ENCODE measurements at regions not wholly inside any gene's neighbourhood (a gene's known extent, or its start where the extent isn't known, plus 50 kb on each side); places are given as distances from the start of the nearest gene placed in this dataset.

DNA sequence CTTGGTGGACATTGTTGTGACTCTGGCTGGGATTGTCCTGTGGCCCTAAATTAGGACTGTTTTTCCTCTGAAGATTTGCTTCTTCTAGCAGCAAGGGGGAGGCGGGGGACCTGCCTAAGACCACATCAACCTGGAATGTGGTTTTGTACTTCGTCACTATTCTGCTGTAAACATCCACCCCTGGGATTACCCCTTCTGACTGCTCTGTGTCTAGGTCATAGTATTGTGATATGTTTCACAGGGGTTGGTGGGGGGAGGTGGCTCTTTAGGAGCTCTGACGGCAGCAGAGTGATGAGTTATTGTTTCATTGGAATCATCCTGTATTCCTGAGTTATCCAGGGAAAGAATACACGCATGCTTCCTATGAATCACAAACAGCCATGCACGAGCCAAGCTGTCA, 226.4 kb upstream of the MYT1L start:
- no peak overlapping the region for H3K4me2 ChIP-seq (ENCODE audit: insufficient read depth, low read length)
- DNase-seq (ENCODE audit: extremely low read depth in 1 of 4, low spot score in 3 of 4) (no peak), FAIRE-seq (no peak), ATAC-seq (no peak)
- no TSS peak for BruUV-seq (replicated peaks)
- TF ChIP-seq NCOA1 (IDR thresholded peaks at IDR 0.05; ENCODE audit: low read depth) (no peak), SIN3B (IDR thresholded peaks at IDR 0.05; ENCODE audit: low read depth) (no peak), CAMTA2 (CRISPR knock-in tag; conservative IDR thresholded peaks at IDR 0.05) (no peak)
- TF ChIP-seq, protein P1, sequence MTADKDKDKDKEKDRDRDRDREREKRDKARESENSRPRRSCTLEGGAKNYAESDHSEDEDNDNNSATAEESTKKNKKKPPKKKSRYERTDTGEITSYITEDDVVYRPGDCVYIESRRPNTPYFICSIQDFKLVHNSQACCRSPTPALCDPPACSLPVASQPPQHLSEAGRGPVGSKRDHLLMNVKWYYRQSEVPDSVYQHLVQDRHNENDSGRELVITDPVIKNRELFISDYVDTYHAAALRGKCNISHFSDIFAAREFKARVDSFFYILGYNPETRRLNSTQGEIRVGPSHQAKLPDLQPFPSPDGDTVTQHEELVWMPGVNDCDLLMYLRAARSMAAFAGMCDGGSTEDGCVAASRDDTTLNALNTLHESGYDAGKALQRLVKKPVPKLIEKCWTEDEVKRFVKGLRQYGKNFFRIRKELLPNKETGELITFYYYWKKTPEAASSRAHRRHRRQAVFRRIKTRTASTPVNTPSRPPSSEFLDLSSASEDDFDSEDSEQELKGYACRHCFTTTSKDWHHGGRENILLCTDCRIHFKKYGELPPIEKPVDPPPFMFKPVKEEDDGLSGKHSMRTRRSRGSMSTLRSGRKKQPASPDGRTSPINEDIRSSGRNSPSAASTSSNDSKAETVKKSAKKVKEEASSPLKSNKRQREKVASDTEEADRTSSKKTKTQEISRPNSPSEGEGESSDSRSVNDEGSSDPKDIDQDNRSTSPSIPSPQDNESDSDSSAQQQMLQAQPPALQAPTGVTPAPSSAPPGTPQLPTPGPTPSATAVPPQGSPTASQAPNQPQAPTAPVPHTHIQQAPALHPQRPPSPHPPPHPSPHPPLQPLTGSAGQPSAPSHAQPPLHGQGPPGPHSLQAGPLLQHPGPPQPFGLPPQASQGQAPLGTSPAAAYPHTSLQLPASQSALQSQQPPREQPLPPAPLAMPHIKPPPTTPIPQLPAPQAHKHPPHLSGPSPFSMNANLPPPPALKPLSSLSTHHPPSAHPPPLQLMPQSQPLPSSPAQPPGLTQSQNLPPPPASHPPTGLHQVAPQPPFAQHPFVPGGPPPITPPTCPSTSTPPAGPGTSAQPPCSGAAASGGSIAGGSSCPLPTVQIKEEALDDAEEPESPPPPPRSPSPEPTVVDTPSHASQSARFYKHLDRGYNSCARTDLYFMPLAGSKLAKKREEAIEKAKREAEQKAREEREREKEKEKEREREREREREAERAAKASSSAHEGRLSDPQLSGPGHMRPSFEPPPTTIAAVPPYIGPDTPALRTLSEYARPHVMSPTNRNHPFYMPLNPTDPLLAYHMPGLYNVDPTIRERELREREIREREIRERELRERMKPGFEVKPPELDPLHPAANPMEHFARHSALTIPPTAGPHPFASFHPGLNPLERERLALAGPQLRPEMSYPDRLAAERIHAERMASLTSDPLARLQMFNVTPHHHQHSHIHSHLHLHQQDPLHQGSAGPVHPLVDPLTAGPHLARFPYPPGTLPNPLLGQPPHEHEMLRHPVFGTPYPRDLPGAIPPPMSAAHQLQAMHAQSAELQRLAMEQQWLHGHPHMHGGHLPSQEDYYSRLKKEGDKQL (CRISPR knock-in tag; IDR thresholded peaks at IDR 0.05; ENCODE audit: borderline replicate concordance) = no peak
- TF ChIP-seq, protein P2, sequence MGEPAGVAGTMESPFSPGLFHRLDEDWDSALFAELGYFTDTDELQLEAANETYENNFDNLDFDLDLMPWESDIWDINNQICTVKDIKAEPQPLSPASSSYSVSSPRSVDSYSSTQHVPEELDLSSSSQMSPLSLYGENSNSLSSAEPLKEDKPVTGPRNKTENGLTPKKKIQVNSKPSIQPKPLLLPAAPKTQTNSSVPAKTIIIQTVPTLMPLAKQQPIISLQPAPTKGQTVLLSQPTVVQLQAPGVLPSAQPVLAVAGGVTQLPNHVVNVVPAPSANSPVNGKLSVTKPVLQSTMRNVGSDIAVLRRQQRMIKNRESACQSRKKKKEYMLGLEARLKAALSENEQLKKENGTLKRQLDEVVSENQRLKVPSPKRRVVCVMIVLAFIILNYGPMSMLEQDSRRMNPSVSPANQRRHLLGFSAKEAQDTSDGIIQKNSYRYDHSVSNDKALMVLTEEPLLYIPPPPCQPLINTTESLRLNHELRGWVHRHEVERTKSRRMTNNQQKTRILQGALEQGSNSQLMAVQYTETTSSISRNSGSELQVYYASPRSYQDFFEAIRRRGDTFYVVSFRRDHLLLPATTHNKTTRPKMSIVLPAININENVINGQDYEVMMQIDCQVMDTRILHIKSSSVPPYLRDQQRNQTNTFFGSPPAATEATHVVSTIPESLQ (CRISPR knock-in tag; IDR thresholded peaks at IDR 0.05) = no peak
- no peak overlapping the region for H3K27ac ChIP-seq (ENCODE audit: extremely low read depth, low read depth, low read length)
- 0% methylated on average over 5 of the region's 5 CpGs for WGBS (ENCODE audit: insufficient coverage, low coverage, missing lambda C conversion rate)
- peaks cover 0 to 14% of the 10 kb centered on the region in 2 experiments; a peak in 2 of 5 replicates for H3K27me3 ChIP-seq (ENCODE audit: control insufficient read depth in 2 of 2, insufficient read depth in 2 of 2, low read length in 2 of 2)
- H3K4me3 ChIP-seq = no peak overlapping the region
- POLR2A ChIA-PET = no interaction called here
- H3K9ac ChIP-seq (ENCODE audit: insufficient read depth in 1 of 2, low read depth in 2 of 2, low read length in 2 of 2) = no peak overlapping the region
- in situ Hi-C loops (cut with MboI) = no loop called here
- no peaks in the 10 kb centered on the region for H3K9me1 ChIP-seq (ENCODE audit: control insufficient read depth, insufficient read depth, low read length)
- no peaks in the 10 kb centered on the region for H3K9me3 ChIP-seq (replicated peaks; ENCODE audit: control insufficient read depth, insufficient read depth, low read depth, low read length)
- 0 out of 2 replicates have a peak, but pooled peaks cover 5% of the 10 kb centered on the region for H4K20me1 ChIP-seq (replicated peaks; ENCODE audit: control insufficient read depth, insufficient read depth, low read length)
- H3K79me2 ChIP-seq (ENCODE audit: control insufficient read depth, insufficient read depth, low read length) = no peaks in the 10 kb centered on the region
- intact Hi-C loops (cut with micrococcal nuclease) = no loop called here
- H3K36me3 ChIP-seq (ENCODE audit: control insufficient read depth, insufficient read depth, low read length) = no peaks in the 10 kb centered on the region
- no peak overlapping the region for H2AFZ ChIP-seq (ENCODE audit: low read depth, low read length)
- no peaks in the 10 kb centered on the region; a peak in 1 of 5 replicates for H3K4me1 ChIP-seq (replicated peaks in 1 of 2; ENCODE audit: control insufficient read depth in 2 of 2, insufficient read depth in 2 of 2, low read length in 2 of 2)
- CTCF ChIA-PET (ENCODE audit: low intra/inter-chr PET ratio) = no interaction called here

Measured in K562 (cell line).